ENCODE measurements at regions not wholly inside any gene's neighbourhood (a gene's known extent, or its start where the extent isn't known, plus 50 kb on each side); places are given as distances from the start of the nearest gene placed in this dataset.

DNA sequence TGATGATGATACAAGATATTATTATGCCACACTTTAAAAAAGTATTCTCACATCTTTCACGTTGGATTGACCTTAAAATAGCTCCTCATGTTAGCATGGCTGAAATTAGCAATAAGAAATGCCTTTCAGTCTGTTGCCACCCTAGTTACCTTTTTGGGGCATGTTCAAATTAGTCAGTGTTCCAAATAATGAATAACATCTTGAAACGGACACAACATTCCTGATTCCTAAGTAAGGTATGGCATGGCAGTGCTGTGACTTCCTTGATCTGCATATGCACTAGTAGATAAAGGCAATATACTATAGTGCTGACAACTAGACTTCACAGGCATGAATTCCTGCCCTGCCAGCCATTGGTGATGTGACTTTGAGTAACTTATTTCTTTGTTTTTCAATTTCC, 914.5 kb downstream of the METTL15 start:
- TF ChIP-seq, protein P1, sequence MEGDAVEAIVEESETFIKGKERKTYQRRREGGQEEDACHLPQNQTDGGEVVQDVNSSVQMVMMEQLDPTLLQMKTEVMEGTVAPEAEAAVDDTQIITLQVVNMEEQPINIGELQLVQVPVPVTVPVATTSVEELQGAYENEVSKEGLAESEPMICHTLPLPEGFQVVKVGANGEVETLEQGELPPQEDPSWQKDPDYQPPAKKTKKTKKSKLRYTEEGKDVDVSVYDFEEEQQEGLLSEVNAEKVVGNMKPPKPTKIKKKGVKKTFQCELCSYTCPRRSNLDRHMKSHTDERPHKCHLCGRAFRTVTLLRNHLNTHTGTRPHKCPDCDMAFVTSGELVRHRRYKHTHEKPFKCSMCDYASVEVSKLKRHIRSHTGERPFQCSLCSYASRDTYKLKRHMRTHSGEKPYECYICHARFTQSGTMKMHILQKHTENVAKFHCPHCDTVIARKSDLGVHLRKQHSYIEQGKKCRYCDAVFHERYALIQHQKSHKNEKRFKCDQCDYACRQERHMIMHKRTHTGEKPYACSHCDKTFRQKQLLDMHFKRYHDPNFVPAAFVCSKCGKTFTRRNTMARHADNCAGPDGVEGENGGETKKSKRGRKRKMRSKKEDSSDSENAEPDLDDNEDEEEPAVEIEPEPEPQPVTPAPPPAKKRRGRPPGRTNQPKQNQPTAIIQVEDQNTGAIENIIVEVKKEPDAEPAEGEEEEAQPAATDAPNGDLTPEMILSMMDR (conservative IDR thresholded peaks at IDR 0.05; ENCODE audit: low read length): no peak
- no peak for TF ChIP-seq EZH2phosphoT487 (IDR thresholded peaks at IDR 0.05; ENCODE audit: borderline replicate concordance)

Data from Loucy (cell line).